ENCODE measurements at regions not wholly inside any gene's neighbourhood (a gene's known extent, or its start where the extent isn't known, plus 50 kb on each side); places are given as distances from the start of the nearest gene placed in this dataset.

GRCh38 chr12:127595506-127595905 lies 671.5 kb upstream of the TMEM132C start:
- Histone ChIP-seq H3K4me1 (replicated peaks in 1 of 4; ENCODE audit: control insufficient read depth in 3 of 4, insufficient read depth in 4 of 4, low read length in 3 of 4) (peaks cover 7 to 15% (median 11%) of the 10 kb centered on the region in 4 experiments; a peak in 6 of 7 replicates), H3K36me3 (ENCODE audit: control insufficient read depth in 2 of 4, insufficient read depth in 4 of 4, low read length in 3 of 4) (no peaks in the 10 kb centered on the region), H3K4me3 (ENCODE audit: extremely low read depth in 1 of 4, insufficient read depth in 2 of 4, low read depth in 3 of 4, low read length in 4 of 4) (no peak overlapping the region; a peak in 1 of 8 replicates), H4K91ac (replicated peaks; ENCODE audit: insufficient read length, low read length) (peak overlapping the region; percentile 70), H4K20me1 (replicated peaks in 1 of 2; ENCODE audit: control insufficient read depth in 1 of 2, insufficient read depth in 2 of 2, low read length in 2 of 2) (no peaks in the 10 kb centered on the region), H4K8ac (ENCODE audit: extremely low read depth, insufficient read depth, low read length) (no peak overlapping the region), H2AK5ac (ENCODE audit: low read depth, low read length) (no peak overlapping the region), H3K18ac (ENCODE audit: extremely low read depth, low read length) (0 out of 2 replicates have a peak overlapping the region, but pooled peaks have one; percentile 10), H2BK5ac (ENCODE audit: low read depth, low read length) (no peak overlapping the region; the same call in 1 of the 2 replicates), H2BK20ac (ENCODE audit: low read length) (peak overlapping the region; percentile 49; the same call in 1 of the 2 replicates), H3K27ac (ENCODE audit: low read depth, low read length) (no peak overlapping the region), H3K27me3 (replicated peaks in 1 of 4; ENCODE audit: control insufficient read depth in 3 of 4, extremely low read depth in 1 of 4, insufficient read depth in 3 of 4, low read length in 3 of 4) (no peaks in the 10 kb centered on the region), H3K14ac (ENCODE audit: insufficient read length) (no peak overlapping the region), H3K4me2 (ENCODE audit: insufficient read depth in 1 of 2, low read depth in 2 of 2, low read length in 2 of 2) (peak overlapping the region in 1 of 2 experiments; percentile 21; a peak in 1 of 4 replicates), H3K4ac (replicated peaks; ENCODE audit: insufficient read length, low read depth, low read length) (peak overlapping the region; percentile 96), H2AFZ (ENCODE audit: low read length) (no peak overlapping the region), H2BK12ac (ENCODE audit: low read depth, low read length) (0 out of 2 replicates have a peak overlapping the region, but pooled peaks have one; percentile 76), H3K9me3 (ENCODE audit: insufficient read depth in 2 of 2, low read depth in 1 of 2, low read length in 1 of 2) (no peaks in the 10 kb centered on the region), H2BK15ac (ENCODE audit: low read length) (no peak overlapping the region), H3K23me2 (ENCODE audit: low read depth, low read length) (no peaks in the 10 kb centered on the region), H2BK120ac (replicated peaks; ENCODE audit: low read depth, low read length) (peak overlapping the region; percentile 89), H4K5ac (ENCODE audit: insufficient read length, low read depth, low read length) (no peak overlapping the region), H3K79me2 (ENCODE audit: control insufficient read depth in 1 of 2, insufficient read depth in 2 of 2, low read length in 2 of 2) (no peaks in the 10 kb centered on the region), H3K9ac (replicated peaks in 1 of 4; ENCODE audit: extremely low read depth in 1 of 4, low read depth in 3 of 4, low read length in 3 of 4) (no peak overlapping the region), H3K56ac (replicated peaks; ENCODE audit: insufficient read length, low read depth, low read length) (no peak overlapping the region), H3K79me1 (ENCODE audit: low read depth, low read length) (no peaks in the 10 kb centered on the region), H3K23ac (ENCODE audit: insufficient read length) (no peak overlapping the region)
- 81% methylated on average over 4 of the region's 4 CpGs; no CpG with 5 or more reads in 1 of the 2 experiments for WGBS, 2 experiments (ENCODE audit: extremely low coverage in 1 of 2, insufficient coverage in 1 of 2, insufficient read length in 1 of 2, insufficient replicate concordance in 2 of 2, low coverage in 1 of 2, low lambda C conversion rate in 2 of 2, missing lambda C conversion rate in 1 of 2)
- no peak for DNase-seq (ENCODE audit: low read depth in 1 of 2, low spot score in 2 of 2)
- ChIA-PET CTCF (ENCODE audit: partially characterized antibody) (interaction anchor here (0.8 to 3.9 kb wide), 8 partner anchors 19 to 212 kb away, joined by 3 to 14 read pairs (median 3); no protein-coding TSS in a partner anchor), POLR2A (ENCODE audit: partially characterized antibody) (interaction anchor here (1.2 kb wide), 1 partner anchor 15 kb away, joined by 3 read pairs; no protein-coding TSS in a partner anchor)
- FAIRE-seq, result no peak
- TF ChIP-seq CHD2 (IDR thresholded peaks at IDR 0.05; ENCODE audit: low read length) (no peak), KDM4A (IDR thresholded peaks at IDR 0.05; ENCODE audit: low read depth, low read length, severe bottlenecking) (no peak), RNF2 (IDR thresholded peaks at IDR 0.05; ENCODE audit: borderline replicate concordance, low read depth, low read length, missing control alignments, poor library complexity, severe bottlenecking) (no peak), MAFK (IDR thresholded peaks at IDR 0.05; ENCODE audit: low read depth, low read length) (no peak), PHF8 (conservative IDR thresholded peaks at IDR 0.05; ENCODE audit: low read depth, low read length) (no peak), JUND (IDR thresholded peaks at IDR 0.05; ENCODE audit: low read length) (no peak), SIN3A (conservative IDR thresholded peaks at IDR 0.05 in 1 of 2, IDR thresholded peaks at IDR 0.05 in 1 of 2; ENCODE audit: low read depth in 1 of 2, low read length in 2 of 2) (no peak), EP300 (IDR thresholded peaks at IDR 0.05; ENCODE audit: borderline replicate concordance in 1 of 2, low read depth in 2 of 2, low read length in 2 of 2) (no peak), RXRA (IDR thresholded peaks at IDR 0.05; ENCODE audit: insufficient read depth, low read depth, low read length) (no peak), SP4 (IDR thresholded peaks at IDR 0.05; ENCODE audit: low read length) (no peak)
